GM12891 (cell line): ENCODE measurements at regions not wholly inside any gene's neighbourhood (a gene's known extent, or its start where the extent isn't known, plus 50 kb on each side); places are given as distances from the start of the nearest gene placed in this dataset.

Source experiments
- POLR2A ChIP-seq: IDR thresholded peaks from 2 replicates; pipeline ENCODE4 v1.6.1; 2011; ENCODE audit warnings: low read depth, low read length, control low read depth
- POLR2AphosphoS5 ChIP-seq: IDR thresholded peaks from 2 replicates; pipeline ENCODE4 v1.6.1; 2011; ENCODE audit warnings: low read depth, low read length, control low read depth

DNA sequence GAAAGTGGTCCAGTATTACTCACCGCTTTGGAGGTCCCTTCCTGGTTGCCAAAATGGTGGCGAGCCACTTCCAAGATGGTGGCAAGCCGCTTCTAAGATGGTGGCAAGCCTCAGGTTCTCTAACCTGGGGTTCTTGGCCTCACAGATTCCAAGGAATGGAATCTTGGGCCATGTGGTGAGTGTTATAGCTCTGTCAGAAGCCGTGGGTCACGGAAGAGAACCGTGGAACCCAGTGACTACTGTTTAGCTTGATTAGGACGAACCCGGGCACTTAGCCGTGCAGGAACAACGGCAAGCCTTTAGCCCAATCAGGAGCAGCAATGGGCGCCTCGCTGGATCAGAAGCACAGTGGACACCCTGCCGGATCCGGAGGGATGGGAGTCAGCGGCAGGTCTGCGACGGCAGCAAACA lies 356.2 kb upstream of the TMPRSS15 start:
- TF ChIP-seq POLR2AphosphoS5 (no peak), POLR2A (no peak)
